OCI-LY7 (cell line): ENCODE measurements at regions not wholly inside any gene's neighbourhood (a gene's known extent, or its start where the extent isn't known, plus 50 kb on each side); places are given as distances from the start of the nearest gene placed in this dataset.

Source experiments
- BruUV-seq: library from RNA; stranded (reverse); fragments of 400-500 nt; replicated peaks from 2 replicates; lab custom pipeline; 2021; lab: Mats Ljungman, UMichigan
- CTCF ChIA-PET: fragments of 300-600 bp; sonication (Branson Sonifier 250); formaldehyde crosslinking; loops from one replicate; lab custom pipeline; 2022; ENCODE audit warnings: antibody characterized with exemption; ENCODE audit not compliant: unreplicated experiment; lab: Charles Lee
- POLR2A ChIA-PET: fragments of 300-600 bp; sonication (Branson Sonifier 250); formaldehyde crosslinking; loops from one replicate; lab custom pipeline; 2022; ENCODE audit warnings: antibody characterized with exemption; lab: Charles Lee
- DNase-seq: peaks from one replicate; pipeline ENCODE4 v3.0.0-alpha.2; 2015; ENCODE audit warnings: low spot score
- H2AFZ ChIP-seq: fragments of 200-600 bp; sonication (generic), shearing (Covaris generic); 2 replicates; pipeline ENCODE4 v1.6.1; 2014; ENCODE audit warnings: mild to moderate bottlenecking, antibody characterized with exemption, low read length, moderate library complexity
- H3K27ac ChIP-seq: fragments of 200-600 bp; sonication (generic); 2 replicates; pipeline ENCODE4 v1.5.1; 2014; ENCODE audit warnings: mixed run types, low read depth, mild to moderate bottlenecking, moderate library complexity, low read length, inconsistent platforms; ENCODE audit not compliant: poor library complexity, severe bottlenecking
- H3K36me3 ChIP-seq: fragments of 200-600 bp; sonication (generic); 2 replicates; pipeline ENCODE4 v1.6.1; 2014; ENCODE audit warnings: mild to moderate bottlenecking, antibody characterized with exemption, low read length, moderate library complexity, mixed read lengths; ENCODE audit not compliant: insufficient read depth
- H3K4me1 ChIP-seq: fragments of 200-600 bp; sonication (generic); 2 replicates; pipeline ENCODE4 v1.5.1; 2014; ENCODE audit warnings: mild to moderate bottlenecking, low read length; ENCODE audit not compliant: insufficient read depth, poor library complexity, severe bottlenecking
- H3K4me2 ChIP-seq: fragments of 200-600 bp; sonication (generic); 2 replicates; pipeline ENCODE4 v1.6.1; 2014; ENCODE audit warnings: mild to moderate bottlenecking, low read length
- H3K4me3 ChIP-seq: fragments of 200-600 bp; sonication (generic); 2 replicates; pipeline ENCODE4 v1.5.1; 2014; ENCODE audit warnings: mild to moderate bottlenecking, low read depth, low read length; ENCODE audit not compliant: poor library complexity, severe bottlenecking
- H3K79me2 ChIP-seq: fragments of 200-600 bp; sonication (generic); 2 replicates; pipeline ENCODE4 v1.6.1; 2016; ENCODE audit warnings: low read depth, mild to moderate bottlenecking, low read length, moderate library complexity, mixed read lengths; ENCODE audit not compliant: insufficient read depth
- H3K9me2 ChIP-seq: fragments of 200-600 bp; sonication (generic); 2 replicates; pipeline ENCODE4 v1.6.1; 2016; ENCODE audit warnings: mild to moderate bottlenecking, low read length, mixed read lengths; ENCODE audit not compliant: insufficient read depth
- H3K9me3 ChIP-seq: fragments of 200-600 bp; sonication (generic); 2 replicates; pipeline ENCODE4 v1.6.1; 2014; ENCODE audit warnings: mild to moderate bottlenecking, mixed run types, low read length, mixed read lengths
- H4K20me1 ChIP-seq: fragments of 200-600 bp; sonication (generic); 2 replicates; pipeline ENCODE4 v1.6.1; 2014; ENCODE audit warnings: mild to moderate bottlenecking, antibody characterized with exemption, low read length, moderate library complexity, mixed read lengths; ENCODE audit not compliant: insufficient read depth
- CTCF ChIP-seq: fragments of 200-600 bp; sonication (generic); conservative IDR thresholded peaks from 2 replicates; pipeline ENCODE4 v1.5.1; 2014; ENCODE audit warnings: mild to moderate bottlenecking, antibody characterized with exemption, low read length, moderate library complexity, mixed read lengths
- EZH2phosphoT487 ChIP-seq: fragments of 200-600 bp; sonication (generic); IDR thresholded peaks from 2 replicates; pipeline ENCODE4 v1.6.1; 2018; ENCODE audit warnings: low read depth, borderline replicate concordance, mild to moderate bottlenecking, mixed run types, antibody characterized with exemption, low read length, moderate library complexity, mixed read lengths
- intact Hi-C: fragments of 100-400 bp; cut with micrococcal nuclease; formaldehyde crosslinking; loops from one replicate; pipeline ENCODE4 v1.10.0; 2022; ENCODE audit not compliant: unreplicated experiment

- H2AFZ ChIP-seq = no peak overlapping the region
- no TSS peak for BruUV-seq
Measured at GRCh38 chr6:113047932-113048331, 700.8 kb downstream of the RFPL4B start.

GRCh38 chr6:113048741-113049140 lies 701.6 kb downstream of the RFPL4B start:
- Histone ChIP-seq H3K36me3 (no peaks in the 10 kb centered on the region), H4K20me1 (no peaks in the 10 kb centered on the region), H3K79me2 (no peaks in the 10 kb centered on the region), H3K4me1 (no peaks in the 10 kb centered on the region), H3K4me2 (no peak overlapping the region), H3K4me3 (no peak overlapping the region), H3K9me2 (no peaks in the 10 kb centered on the region), H3K27ac (no peak overlapping the region), H2AFZ (no peak overlapping the region), H3K9me3 (no peaks in the 10 kb centered on the region)
- intact Hi-C loops = no loop called here
- BruUV-seq = no TSS peak
- ChIA-PET POLR2A (no interaction called here), CTCF (no interaction called here)
- DNase-seq = no peak
- TF ChIP-seq EZH2phosphoT487 = no peak

More at GRCh38 chr6:113047932-113048331, 700.8 kb downstream of the RFPL4B start:
- no peaks in the 10 kb centered on the region for H3K79me2 ChIP-seq
- H3K4me3 ChIP-seq = no peak overlapping the region
- no peaks in the 10 kb centered on the region for H3K36me3 ChIP-seq
- no peaks in the 10 kb centered on the region for H3K9me2 ChIP-seq
- H3K27ac ChIP-seq = no peak overlapping the region
- no peak for DNase-seq
- H4K20me1 ChIP-seq = no peaks in the 10 kb centered on the region
- H3K4me1 ChIP-seq = no peaks in the 10 kb centered on the region
- TF ChIP-seq EZH2phosphoT487 = no peak
- no peak for TF ChIP-seq CTCF
- no peaks in the 10 kb centered on the region for H3K9me3 ChIP-seq
- CTCF ChIA-PET = no interaction called here
- intact Hi-C loops = no loop called here
- H3K4me2 ChIP-seq = no peak overlapping the region
- POLR2A ChIA-PET = no interaction called here

GRCh38 chr6:113049190-113049589 lies 702.1 kb downstream of the RFPL4B start:
- no TSS peak for BruUV-seq
- Histone ChIP-seq H3K4me2 (no peak overlapping the region), H3K36me3 (no peaks in the 10 kb centered on the region), H2AFZ (no peak overlapping the region), H3K4me1 (no peaks in the 10 kb centered on the region), H4K20me1 (no peaks in the 10 kb centered on the region), H3K9me3 (no peaks in the 10 kb centered on the region), H3K27ac (no peak overlapping the region), H3K79me2 (no peaks in the 10 kb centered on the region), H3K9me2 (no peaks in the 10 kb centered on the region), H3K4me3 (no peak overlapping the region)
- no peak for TF ChIP-seq EZH2phosphoT487
- TF ChIP-seq CTCF = no peak
- ChIA-PET POLR2A (no interaction called here), CTCF (no interaction called here)
- DNase-seq = no peak
- intact Hi-C loops = no loop called here
